Naive thymus-derived CD4-positive, alpha-beta T cell (primary cell): ENCODE measurements at regions not wholly inside any gene's neighbourhood (a gene's known extent, or its start where the extent isn't known, plus 50 kb on each side); places are given as distances from the start of the nearest gene placed in this dataset.

Source experiments
- ATAC-seq: fragments of 150-1000 bp; cut with Tn5 transposase; 2 replicates; pipeline ENCODE4 v1.10.0; 2021; ENCODE audit warnings: mild to moderate bottlenecking, moderate library complexity
- CTCF ChIA-PET: fragments of 350-600 bp; sonication (Branson Sonifier 250); formaldehyde crosslinking; loops from one replicate; lab custom pipeline; 2021; ENCODE audit warnings: antibody characterized with exemption; lab: Charles Lee
- POLR2A ChIA-PET: fragments of 350-600 bp; sonication (Branson Sonifier 250); formaldehyde crosslinking; loops from one replicate; lab custom pipeline; 2021; ENCODE audit warnings: antibody characterized with exemption, inconsistent platforms; lab: Charles Lee
- DNase-seq, 9 donors: peaks; one replicate each; pipeline versions ENCODE4 v3.0.0 to v3.0.0-alpha.2; 2020 to 2022; ENCODE audit warnings: mixed read lengths in 1 of 9
- H3K27ac ChIP-seq: one replicate; pipeline ENCODE4 v1.7.0; 2013; ENCODE audit warnings: mild to moderate bottlenecking, low read depth, low read length, moderate library complexity
- H3K27me3 ChIP-seq, 2 donors: one replicate each; pipeline ENCODE4 v1.7.0; 2013; ENCODE audit warnings: low read length in 2 of 2, mild to moderate bottlenecking in 2 of 2, moderate library complexity in 2 of 2; ENCODE audit not compliant: control insufficient read depth in 2 of 2, insufficient read depth in 2 of 2
- H3K36me3 ChIP-seq, 3 experiments: 1 replicate in 2 of 3; 2 replicates in 1 of 3; pipeline ENCODE4 v1.7.0; 2013; ENCODE audit warnings: low read length in 3 of 3, mild to moderate bottlenecking in 3 of 3, moderate library complexity in 1 of 3; ENCODE audit not compliant: insufficient read depth in 3 of 3, control insufficient read depth in 2 of 3
- H3K4me1 ChIP-seq, 2 donors: one replicate each; pipeline ENCODE4 v1.7.0; 2013; ENCODE audit warnings: low read length in 2 of 2, mild to moderate bottlenecking in 2 of 2, moderate library complexity in 1 of 2; ENCODE audit not compliant: control insufficient read depth in 2 of 2, insufficient read depth in 2 of 2
- H3K4me3 ChIP-seq: 2 replicates; pipeline ENCODE4 v1.7.0; 2013; ENCODE audit warnings: mild to moderate bottlenecking, low read length
- H3K9me3 ChIP-seq, 3 experiments: 1 replicate in 2 of 3; 2 replicates in 1 of 3; pipeline ENCODE4 v1.7.0; 2013; ENCODE audit warnings: low read length in 3 of 3; ENCODE audit not compliant: control insufficient read depth in 2 of 3
- H3K27ac Mint-ChIP-seq, 9 donors: one replicate each; pipeline ENCODE4 v1.8.0; 2020 to 2022; ENCODE audit warnings: mixed read lengths in 9 of 9, mild to moderate bottlenecking in 8 of 9, moderate library complexity in 5 of 9, inconsistent platforms in 2 of 9
- H3K27me3 Mint-ChIP-seq, 5 donors: one replicate each; pipeline ENCODE4 v1.8.0; 2021 to 2022; ENCODE audit warnings: mixed read lengths in 5 of 5, mild to moderate bottlenecking in 1 of 5
- H3K36me3 Mint-ChIP-seq, 5 donors: one replicate each; pipeline ENCODE4 v1.8.0; 2020 to 2022; ENCODE audit warnings: mixed read lengths in 5 of 5, mild to moderate bottlenecking in 3 of 5, inconsistent platforms in 1 of 5
- H3K4me1 Mint-ChIP-seq, 7 donors: one replicate each; pipeline ENCODE4 v1.8.0; 2020 to 2022; ENCODE audit warnings: mixed read lengths in 7 of 7, mild to moderate bottlenecking in 3 of 7, inconsistent platforms in 1 of 7
- H3K4me3 Mint-ChIP-seq, 10 donors: one replicate each; pipeline ENCODE4 v1.8.0; 2020 to 2022; ENCODE audit warnings: mild to moderate bottlenecking in 10 of 10, mixed read lengths in 10 of 10, moderate library complexity in 6 of 10, inconsistent platforms in 2 of 10
- H3K9me3 Mint-ChIP-seq, 11 donors: one replicate each; pipeline ENCODE4 v1.8.0; 2020 to 2022; ENCODE audit warnings: mixed read lengths in 11 of 11, mild to moderate bottlenecking in 4 of 11, inconsistent platforms in 1 of 11, moderate library complexity in 1 of 11
- intact Hi-C, 2 donors: fragments of 100-400 bp; cut with micrococcal nuclease; formaldehyde crosslinking; loops; one replicate each; pipeline ENCODE4 v1.15.1; 2023

- H3K9me3 Mint-ChIP-seq: peaks cover 0 to 6% (median 0%) of the 10 kb centered on the region in 11 donors
- Histone ChIP-seq H3K27me3 (no peaks in the 10 kb centered on the region), H3K4me3 (no peak overlapping the region), H3K27ac (no peak overlapping the region), H3K9me3 (no peaks in the 10 kb centered on the region), H3K4me1 (no peaks in the 10 kb centered on the region), H3K36me3 (no peaks in the 10 kb centered on the region)
- ChIA-PET POLR2A (no interaction called here), CTCF (no interaction called here)
- intact Hi-C loops: no loop called here
- DNase-seq: no peak
- H3K36me3 Mint-ChIP-seq: no peaks in the 10 kb centered on the region
- no peak for ATAC-seq
- no peak overlapping the region for H3K27ac Mint-ChIP-seq
- H3K4me1 Mint-ChIP-seq: no peaks in the 10 kb centered on the region
- H3K4me3 Mint-ChIP-seq: no peak overlapping the region
- no peaks in the 10 kb centered on the region for H3K27me3 Mint-ChIP-seq
Observed at GRCh38 chr10:107626862-107627261, 462.4 kb upstream of the SORCS1 start.

- Histone ChIP-seq H3K9me3 (no peaks in the 10 kb centered on the region), H3K27ac (no peak overlapping the region), H3K27me3 (no peaks in the 10 kb centered on the region), H3K4me3 (no peak overlapping the region), H3K36me3 (no peaks in the 10 kb centered on the region), H3K4me1 (no peaks in the 10 kb centered on the region)
- no peaks in the 10 kb centered on the region for H3K36me3 Mint-ChIP-seq
- no peaks in the 10 kb centered on the region for H3K4me1 Mint-ChIP-seq
- H3K27ac Mint-ChIP-seq: no peak overlapping the region
- H3K27me3 Mint-ChIP-seq: no peaks in the 10 kb centered on the region
- H3K4me3 Mint-ChIP-seq: no peak overlapping the region
- POLR2A ChIA-PET: no interaction called here
- DNase-seq (no peak), ATAC-seq (no peak)
- peaks cover 0 to 10% (median 3%) of the 10 kb centered on the region in 11 donors for H3K9me3 Mint-ChIP-seq
- intact Hi-C loops: no loop called here
- CTCF ChIA-PET: no interaction called here
Observed at GRCh38 chr10:107623292-107623691, 458.8 kb upstream of the SORCS1 start.

GRCh38 chr10:107619139-107619538 is 454.6 kb upstream of the SORCS1 start:
- no peak overlapping the region for H3K27ac ChIP-seq
- no peaks in the 10 kb centered on the region for H3K27me3 ChIP-seq
- ATAC-seq (no peak), DNase-seq (no peak)
- ChIA-PET POLR2A (no interaction called here), CTCF (no interaction called here)
- no peaks in the 10 kb centered on the region for H3K4me1 Mint-ChIP-seq
- no peak overlapping the region for H3K4me3 Mint-ChIP-seq
- intact Hi-C loops: no loop called here
- peaks cover 0 to 15% (median 4%) of the 10 kb centered on the region in 11 donors for H3K9me3 Mint-ChIP-seq
- no peaks in the 10 kb centered on the region for H3K36me3 ChIP-seq
- no peaks in the 10 kb centered on the region for H3K27me3 Mint-ChIP-seq
- no peaks in the 10 kb centered on the region for H3K4me1 ChIP-seq
- no peaks in the 10 kb centered on the region for H3K9me3 ChIP-seq
- no peak overlapping the region for H3K27ac Mint-ChIP-seq
- no peak overlapping the region for H3K4me3 ChIP-seq
- no peaks in the 10 kb centered on the region for H3K36me3 Mint-ChIP-seq

- Mint-ChIP-seq H3K4me1 (no peaks in the 10 kb centered on the region), H3K27me3 (no peaks in the 10 kb centered on the region), H3K36me3 (no peaks in the 10 kb centered on the region), H3K9me3 (peaks cover 0 to 11% (median 4%) of the 10 kb centered on the region in 11 donors), H3K4me3 (no peak overlapping the region), H3K27ac (no peak overlapping the region)
- intact Hi-C loops: no loop called here
- ATAC-seq (no peak), DNase-seq (no peak)
- no peak overlapping the region for H3K27ac ChIP-seq
- no peaks in the 10 kb centered on the region for H3K36me3 ChIP-seq
- no peaks in the 10 kb centered on the region for H3K9me3 ChIP-seq
- no peaks in the 10 kb centered on the region for H3K27me3 ChIP-seq
- H3K4me3 ChIP-seq: no peak overlapping the region
- POLR2A ChIA-PET: no interaction called here
- CTCF ChIA-PET: no interaction called here
- no peaks in the 10 kb centered on the region for H3K4me1 ChIP-seq
Observed at GRCh38 chr10:107618504-107618994, 454.0 kb upstream of the SORCS1 start.

DNA sequence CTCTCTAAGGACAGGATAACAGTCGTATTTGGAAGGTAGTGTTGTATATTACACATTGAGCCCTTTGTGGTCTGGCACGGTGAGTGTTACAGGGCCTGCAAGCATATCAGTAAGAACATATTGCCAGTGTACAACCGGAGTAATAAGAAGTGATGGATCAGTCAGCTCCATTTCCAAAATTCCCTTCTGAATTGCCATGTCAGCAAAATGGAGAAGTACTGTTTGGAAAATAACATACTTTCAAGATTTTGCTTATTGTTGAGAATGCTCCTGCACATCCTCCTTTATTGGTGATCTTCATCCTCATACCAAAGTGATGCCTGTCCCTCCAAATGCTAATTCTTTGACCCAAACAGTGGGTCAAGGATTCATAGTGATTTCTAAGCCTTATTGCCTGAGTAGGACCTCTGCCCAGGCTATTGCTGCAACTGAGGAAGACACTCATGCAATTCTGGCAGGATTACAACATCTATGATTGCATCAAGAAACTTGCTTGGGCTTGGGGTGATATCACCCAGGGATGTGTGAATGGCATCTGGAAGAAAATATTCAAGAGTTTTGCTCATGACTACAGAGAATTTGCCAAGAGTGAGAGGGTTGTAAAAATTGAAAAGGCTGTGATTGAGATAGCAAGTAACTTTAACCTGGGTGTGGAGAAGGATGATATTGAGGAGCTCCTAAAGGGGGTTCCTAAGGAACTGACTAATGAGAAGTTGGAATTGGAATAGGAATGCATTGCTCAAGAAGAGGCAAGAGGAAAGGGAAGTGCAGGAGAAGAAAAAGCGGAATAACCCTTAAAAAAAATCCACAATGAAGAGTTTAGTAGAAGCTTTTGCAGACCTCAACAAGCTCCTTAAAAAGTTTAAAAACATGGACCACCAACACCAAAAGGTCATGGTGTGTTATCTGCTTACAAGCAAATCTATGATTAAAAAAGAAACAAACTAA is 452.2 kb upstream of the SORCS1 start:
- ChIA-PET POLR2A (no interaction called here), CTCF (no interaction called here)
- intact Hi-C loops: no loop called here
- Histone ChIP-seq H3K27me3 (no peaks in the 10 kb centered on the region), H3K9me3 (no peaks in the 10 kb centered on the region), H3K4me3 (no peak overlapping the region), H3K36me3 (no peaks in the 10 kb centered on the region), H3K27ac (no peak overlapping the region), H3K4me1 (no peaks in the 10 kb centered on the region)
- no peak overlapping the region for H3K4me3 Mint-ChIP-seq
- peak; percentile 58 for ATAC-seq
- no peak for DNase-seq
- H3K4me1 Mint-ChIP-seq: no peaks in the 10 kb centered on the region
- no peaks in the 10 kb centered on the region for H3K36me3 Mint-ChIP-seq
- H3K27ac Mint-ChIP-seq: no peak overlapping the region
- no peaks in the 10 kb centered on the region for H3K27me3 Mint-ChIP-seq
- H3K9me3 Mint-ChIP-seq: peaks cover 0 to 22% (median 5%) of the 10 kb centered on the region in 11 donors

DNA sequence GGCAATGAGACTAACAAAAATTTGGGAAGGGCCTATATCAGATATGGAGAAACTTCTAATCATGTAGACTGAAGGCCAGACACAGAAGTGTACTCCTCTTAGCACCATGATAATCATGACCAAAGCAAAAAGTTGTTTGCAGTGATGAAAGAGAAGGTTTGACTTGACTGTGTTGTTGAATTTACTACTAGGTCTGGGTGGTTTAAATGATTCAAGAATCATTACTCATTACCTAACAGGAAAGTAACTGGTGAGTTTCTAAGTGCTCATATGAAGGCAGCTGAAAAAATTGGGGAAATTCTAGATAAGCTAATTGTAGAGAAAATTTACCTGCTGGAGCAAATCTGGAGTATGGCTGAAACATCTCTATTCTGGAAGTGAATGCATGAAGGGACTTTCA is 451.5 kb upstream of the SORCS1 start:
- Histone ChIP-seq H3K36me3 (no peaks in the 10 kb centered on the region), H3K27me3 (no peaks in the 10 kb centered on the region), H3K4me3 (no peak overlapping the region), H3K27ac (no peak overlapping the region), H3K4me1 (no peaks in the 10 kb centered on the region), H3K9me3 (no peaks in the 10 kb centered on the region)
- H3K36me3 Mint-ChIP-seq: no peaks in the 10 kb centered on the region
- no peak overlapping the region for H3K27ac Mint-ChIP-seq
- ATAC-seq: peak; percentile 32
- POLR2A ChIA-PET: no interaction called here
- H3K27me3 Mint-ChIP-seq: no peaks in the 10 kb centered on the region
- intact Hi-C loops: no loop called here
- DNase-seq: no peak
- CTCF ChIA-PET: no interaction called here
- peaks cover 0 to 22% (median 5%) of the 10 kb centered on the region in 11 donors for H3K9me3 Mint-ChIP-seq
- H3K4me3 Mint-ChIP-seq: no peak overlapping the region
- H3K4me1 Mint-ChIP-seq: no peaks in the 10 kb centered on the region
